ENCODE measurements at regions not wholly inside any gene's neighbourhood (a gene's known extent, or its start where the extent isn't known, plus 50 kb on each side); places are given as distances from the start of the nearest gene placed in this dataset.

DNA sequence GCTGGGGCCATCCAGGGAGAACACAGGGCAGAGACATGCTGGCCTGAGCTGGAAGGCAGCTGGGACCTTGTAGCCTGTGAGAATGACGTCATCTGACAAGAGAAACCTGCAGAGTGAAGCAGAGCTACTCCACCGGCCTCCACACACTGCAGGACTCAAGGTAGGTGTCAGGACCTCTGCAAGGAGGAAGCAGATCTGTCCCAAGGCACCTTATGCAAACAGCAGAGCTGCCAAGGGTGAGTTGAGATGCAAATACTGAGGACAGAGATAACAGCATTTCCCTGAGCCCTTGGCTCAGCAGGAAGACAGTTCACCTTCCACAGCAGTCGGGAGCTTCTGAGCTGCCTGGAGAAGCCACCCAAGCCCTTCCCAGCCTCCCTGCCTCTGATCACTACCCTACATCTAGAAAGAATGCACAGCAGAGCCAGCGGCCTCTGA lies 51.9 kb upstream of the IGSF9B start:
- H2BK15ac ChIP-seq (ENCODE audit: low read depth, low read length): no peak overlapping the region
- no peak overlapping the region for H3K4me2 ChIP-seq (ENCODE audit: insufficient read depth, insufficient read length, low read length)
- no peak overlapping the region for H3K4me3 Mint-ChIP-seq
- no peak for DNase-seq
- no peak overlapping the region for H3K56ac ChIP-seq (ENCODE audit: insufficient read length, low read depth, low read length)
- no peak overlapping the region for H4K8ac ChIP-seq (replicated peaks; ENCODE audit: insufficient read length, low read depth, low read length)
- H3K27me3 Mint-ChIP-seq (ENCODE audit: low read depth): peaks cover 4% of the 10 kb centered on the region
- no CpG with 5 or more reads among the region's 4 CpGs for WGBS (ENCODE audit: extremely low coverage, insufficient read length, low lambda C conversion rate)
- H3K27ac Mint-ChIP-seq: peak overlapping the region in 2 of 3 experiments; percentile 13 to 53; a peak in 2 of 7 replicates
- no peak overlapping the region for H2BK5ac ChIP-seq (ENCODE audit: insufficient read length, low read length)
- H3T11ph ChIP-seq (ENCODE audit: low read length): no peak overlapping the region
- H3K4me1 Mint-ChIP-seq: peaks cover 11% of the 10 kb centered on the region in 2 experiments
- TF ChIP-seq CTCF (conservative IDR thresholded peaks at IDR 0.05): no peak
- no peak overlapping the region for H3K4ac ChIP-seq (ENCODE audit: low read depth, low read length)
- H3K4me1 ChIP-seq (ENCODE audit: insufficient read depth, low read length): peaks cover 5% of the 10 kb centered on the region; the same call in 1 of the 2 replicates
- H3K23me2 ChIP-seq (ENCODE audit: insufficient read length, low read depth, low read length, poor library complexity, severe bottlenecking): no peaks in the 10 kb centered on the region
- H4K5ac ChIP-seq (ENCODE audit: insufficient read length, low read depth, low read length): no peak overlapping the region
- H3K9me3 Mint-ChIP-seq: no peaks in the 10 kb centered on the region
- no peaks in the 10 kb centered on the region for H3K36me3 Mint-ChIP-seq (ENCODE audit: insufficient read depth in 1 of 3, low read depth in 3 of 3)
- no peak overlapping the region for H2BK120ac ChIP-seq (ENCODE audit: low read depth, low read length, poor library complexity, severe bottlenecking)
- no peak overlapping the region for H2BK20ac ChIP-seq (ENCODE audit: low read depth, low read length, poor library complexity, severe bottlenecking)
- no peak overlapping the region for H3K9ac ChIP-seq (ENCODE audit: extremely low read depth, insufficient read length, low read length)
- H3K9me3 ChIP-seq (ENCODE audit: control insufficient read depth, low read depth, low read length): no peaks in the 10 kb centered on the region
- no peaks in the 10 kb centered on the region for H4K20me1 ChIP-seq (ENCODE audit: control insufficient read depth, insufficient read depth, insufficient read length)
- no peaks in the 10 kb centered on the region for H3K79me2 ChIP-seq (ENCODE audit: insufficient read depth, low read length)
- H3K18ac ChIP-seq (ENCODE audit: insufficient read length, low read depth, low read length): no peak overlapping the region
- no peaks in the 10 kb centered on the region for H3K27me3 ChIP-seq (ENCODE audit: insufficient read depth, low read length)
- no peak overlapping the region for H2BK12ac ChIP-seq (ENCODE audit: insufficient read length, low read depth, low read length)
- no peak overlapping the region for H2AFZ ChIP-seq (ENCODE audit: low read length)
- no peak overlapping the region for H4K91ac ChIP-seq (ENCODE audit: insufficient read length, low read depth, low read length)
- H3K79me1 ChIP-seq (ENCODE audit: insufficient read depth, low read depth, low read length, poor library complexity, severe bottlenecking): no peaks in the 10 kb centered on the region
- H2AK5ac ChIP-seq (ENCODE audit: insufficient read length, low read length): no peak overlapping the region
- no peak overlapping the region for H3K23ac ChIP-seq (ENCODE audit: insufficient read length, low read depth, low read length)
- no peak overlapping the region for H3K14ac ChIP-seq (ENCODE audit: insufficient read depth, low read length)
- H3K27ac ChIP-seq (ENCODE audit: insufficient read length, low read depth, low read length): no peak overlapping the region
